GM23338 (cell line): ENCODE measurements at regions not wholly inside any gene's neighbourhood (a gene's known extent, or its start where the extent isn't known, plus 50 kb on each side); places are given as distances from the start of the nearest gene placed in this dataset.
A peak's percentile ranks its signal among the peaks of the same experiment; 100 is the strongest.

Experiments
- ATAC-seq: fragments of 200-7000 bp; cut with Tn5 transposase; 3 replicates; pipeline ENCODE4 v1.9.1; 2020
- DNase-seq: peaks from one replicate; pipeline ENCODE4 v3.0.0-alpha.2; 2015; ENCODE audit warnings: low spot score
- H2AFZ ChIP-seq: fragments of 200-600 bp; sonication (generic); 2 replicates; pipeline ENCODE4 v1.8.0; 2016; ENCODE audit warnings: antibody characterized with exemption, mild to moderate bottlenecking, moderate library complexity
- H3F3A ChIP-seq: fragments of 200-600 bp; sonication (generic); replicated peaks from 2 replicates; pipeline ENCODE4 v1.8.0; 2017; ENCODE audit warnings: antibody characterized with exemption, mixed run types, low read depth
- H3K27ac ChIP-seq: fragments of 200-600 bp; sonication (generic); 2 replicates; pipeline ENCODE4 v1.6.1; 2016; ENCODE audit warnings: low read depth
- H3K27me3 ChIP-seq: fragments of 200-600 bp; sonication (generic); 2 replicates; pipeline ENCODE4 v1.8.0; 2016; ENCODE audit warnings: mild to moderate bottlenecking, mixed run types, moderate library complexity; ENCODE audit not compliant: insufficient read depth
- H3K36me3 ChIP-seq: fragments of 200-600 bp; sonication (generic); 2 replicates; pipeline ENCODE4 v1.8.0; 2016; ENCODE audit warnings: mild to moderate bottlenecking; ENCODE audit not compliant: insufficient read depth
- H3K4me1 ChIP-seq: fragments of 200-600 bp; sonication (generic); 2 replicates; pipeline ENCODE4 v1.8.0; 2016; ENCODE audit warnings: mild to moderate bottlenecking, moderate library complexity; ENCODE audit not compliant: insufficient read depth
- H3K4me2 ChIP-seq: fragments of 200-600 bp; sonication (generic); 2 replicates; pipeline ENCODE4 v1.7.1; 2017; ENCODE audit warnings: mixed run types
- H3K4me3 ChIP-seq: fragments of 200-600 bp; sonication (generic); 2 replicates; pipeline ENCODE4 v1.6.1; 2016; ENCODE audit warnings: mixed run types
- H3K79me2 ChIP-seq: fragments of 200-600 bp; sonication (generic); replicated peaks from 2 replicates; pipeline ENCODE4 v1.8.0; 2017; ENCODE audit warnings: mild to moderate bottlenecking; ENCODE audit not compliant: insufficient read depth
- H3K9me2 ChIP-seq: fragments of 200-600 bp; sonication (generic); 2 replicates; pipeline ENCODE4 v1.8.0; 2017; ENCODE audit not compliant: insufficient read depth
- H4K20me1 ChIP-seq: fragments of 200-600 bp; sonication (generic); replicated peaks from 2 replicates; pipeline ENCODE4 v1.8.0; 2017; ENCODE audit warnings: mild to moderate bottlenecking; ENCODE audit not compliant: insufficient read depth
- H3K27ac Mint-ChIP-seq: 2 replicates; pipeline ENCODE4 v1.8.0; 2020; ENCODE audit warnings: inconsistent platforms, mild to moderate bottlenecking, moderate library complexity, mixed read lengths
- H3K27me3 Mint-ChIP-seq: 3 replicates; pipeline ENCODE4 v1.8.0; 2022; ENCODE audit warnings: low read depth, mild to moderate bottlenecking, moderate library complexity, mixed read lengths, inconsistent platforms; ENCODE audit not compliant: insufficient read depth, poor library complexity
- H3K36me3 Mint-ChIP-seq: 3 replicates; pipeline ENCODE4 v1.8.0; 2021; ENCODE audit warnings: low read depth, mild to moderate bottlenecking, inconsistent platforms, moderate library complexity, mixed read lengths
- H3K4me1 Mint-ChIP-seq: 3 replicates; pipeline ENCODE4 v1.8.0; 2020; ENCODE audit warnings: mild to moderate bottlenecking, inconsistent platforms, mixed read lengths
- H3K4me3 Mint-ChIP-seq: 3 replicates; pipeline ENCODE4 v1.8.0; 2021; ENCODE audit warnings: moderate library complexity, mild to moderate bottlenecking, inconsistent platforms, mixed read lengths
- H3K9me3 Mint-ChIP-seq: 3 replicates; pipeline ENCODE4 v1.8.0; 2020; ENCODE audit warnings: moderate library complexity, mild to moderate bottlenecking, inconsistent platforms, mixed read lengths
- CREB1 ChIP-seq: fragments of 250-450 bp; sonication (Bioruptor Pico); IDR thresholded peaks from 2 replicates; pipeline ENCODE4 v1.5.0; 2020; ENCODE audit warnings: low read depth, mild to moderate bottlenecking, moderate library complexity
- CTCF ChIP-seq, 2 experiments: fragments of 200-600 bp in 1 of 2; sonication (generic) in 1 of 2; conservative IDR thresholded peaks; 2 replicates each; pipeline versions ENCODE4 v1.5.1 to v1.6.1; 2016 to 2017; ENCODE audit warnings: antibody characterized with exemption in 2 of 2, low read depth in 2 of 2, mild to moderate bottlenecking in 2 of 2, moderate library complexity in 1 of 2
- ETS1 ChIP-seq: IDR thresholded peaks from 2 replicates; pipeline ENCODE4 v1.6.1; 2016; ENCODE audit warnings: antibody characterized with exemption
- EZH2 ChIP-seq: fragments of 200-600 bp; sonication (generic); IDR thresholded peaks from one replicate; pipeline ENCODE4 v1.8.0; 2017; ENCODE audit warnings: antibody characterized with exemption, mild to moderate bottlenecking, low read depth; ENCODE audit not compliant: unreplicated experiment
- JUNB ChIP-seq: IDR thresholded peaks from one replicate; pipeline ENCODE4 v1.6.1; 2016; ENCODE audit warnings: antibody characterized with exemption; ENCODE audit not compliant: unreplicated experiment
- ZNF114 ChIP-seq: fragments of 250-450 bp; sonication (Bioruptor Pico); IDR thresholded peaks from 2 replicates; pipeline ENCODE4 v1.5.0; 2020; ENCODE audit warnings: mild to moderate bottlenecking, moderate library complexity
- ZNF462 ChIP-seq: fragments of 250-450 bp; sonication (Bioruptor Pico); IDR thresholded peaks from 2 replicates; pipeline ENCODE4 v1.5.0; 2020; ENCODE audit warnings: mild to moderate bottlenecking, moderate library complexity

GRCh38 chr2:136239079-136239685 lies 121.2 kb upstream of the CXCR4 start:
- Mint-ChIP-seq H3K4me1 (peaks cover 3% of the 10 kb centered on the region), H3K36me3 (no peaks in the 10 kb centered on the region), H3K27ac (no peak overlapping the region), H3K4me3 (no peak overlapping the region), H3K27me3 (peaks cover 2% of the 10 kb centered on the region), H3K9me3 (no peaks in the 10 kb centered on the region)
- ATAC-seq, result no peak
- H3K27me3 ChIP-seq, result no peaks in the 10 kb centered on the region
- DNase-seq, result no peak
- H3K4me1 ChIP-seq, result no peaks in the 10 kb centered on the region
- H3K27ac ChIP-seq, result no peak overlapping the region
- TF ChIP-seq ETS1 (no peak), CREB1 (CRISPR knock-in tag) (no peak), JUNB (no peak), CTCF (conservative IDR thresholded peaks at IDR 0.05; ENCODE audit: low read depth in 2 of 2) (no peak), EZH2 (no peak), ZNF114 (no peak), ZNF462 (CRISPR knock-in tag) (no peak)
- no peak overlapping the region for H3K4me3 ChIP-seq
- H4K20me1 ChIP-seq, result no peaks in the 10 kb centered on the region
- H2AFZ ChIP-seq, result peak overlapping the region; percentile 80; the same call in 1 of the 2 replicates
- H3K4me2 ChIP-seq, result no peak overlapping the region
- H3K9me2 ChIP-seq, result peaks cover 7% of the 10 kb centered on the region; the same call in 1 of the 2 replicates
- H3K79me2 ChIP-seq, result no peaks in the 10 kb centered on the region
- H3K36me3 ChIP-seq, result no peaks in the 10 kb centered on the region
- no peaks in the 10 kb centered on the region for H3F3A ChIP-seq
